GM18498 (cell line): ENCODE measurements at regions not wholly inside any gene's neighbourhood (a gene's known extent, or its start where the extent isn't known, plus 50 kb on each side); places are given as distances from the start of the nearest gene placed in this dataset.
"Not testable (repeated sequence)": the region's sequence is repeated elsewhere in the genome, so short reads cannot be mapped to it uniquely, and the experiment has no call there.

Experiments
- ATAC-seq: cut with Tn5 transposase; IDR thresholded peaks from one replicate; pipeline ENCODE4 v1.9.1; 2021; ENCODE audit warnings: mild to moderate bottlenecking, moderate library complexity; ENCODE audit not compliant: unreplicated experiment

- no peak for ATAC-seq
Observed at GRCh38 chr3:182486463-182486862, 306.8 kb upstream of the ATP11B start.

- ATAC-seq: no peak
Observed at GRCh38 chr3:182487143-182487542, 306.2 kb upstream of the ATP11B start.

GRCh38 chr3:182487611-182488010 is 305.7 kb upstream of the ATP11B start:
- ATAC-seq: no peak

- no peak for ATAC-seq
Observed at GRCh38 chr3:182490596-182491491, 302.5 kb upstream of the ATP11B start.

GRCh38 chr3:182491577-182491976 is 301.7 kb upstream of the ATP11B start:
- no peak for ATAC-seq

- ATAC-seq: no peak
Observed at GRCh38 chr3:182492536-182492935, 300.8 kb upstream of the ATP11B start.

GRCh38 chr3:182500289-182500688 is 293.0 kb upstream of the ATP11B start:
- ATAC-seq: no peak

- no peak for ATAC-seq
Observed at GRCh38 chr3:182501856-182502255, 291.4 kb upstream of the ATP11B start.

GRCh38 chr3:182503401-182503800 is 289.9 kb upstream of the ATP11B start:
- ATAC-seq: no peak

- no peak for ATAC-seq
Observed at GRCh38 chr3:182508919-182509711, 284.2 kb upstream of the ATP11B start.

GRCh38 chr3:182509844-182510460 is 283.4 kb upstream of the ATP11B start:
- no peak for ATAC-seq

GRCh38 chr3:182514236-182514964 is 278.9 kb upstream of the ATP11B start:
- no peak for ATAC-seq

- no peak for ATAC-seq
Observed at GRCh38 chr3:182516597-182517336, 276.5 kb upstream of the ATP11B start.

- ATAC-seq: no peak
Observed at GRCh38 chr3:182519569-182519968, 273.7 kb upstream of the ATP11B start.

- no peak for ATAC-seq
Observed at GRCh38 chr3:182521339-182521738, 272.0 kb upstream of the ATP11B start.

- ATAC-seq: not testable (repeated sequence)
Observed at GRCh38 chr3:182523424-182523823, 269.9 kb upstream of the ATP11B start.

GRCh38 chr3:182523836-182524235 is 269.5 kb upstream of the ATP11B start:
- no peak for ATAC-seq

- no peak for ATAC-seq
Observed at GRCh38 chr3:182524711-182525401, 268.4 kb upstream of the ATP11B start.

GRCh38 chr3:182525766-182526374 is 267.4 kb upstream of the ATP11B start:
- no peak for ATAC-seq
